Mesendoderm (in vitro differentiated cells): ENCODE measurements at regions not wholly inside any gene's neighbourhood (a gene's known extent, or its start where the extent isn't known, plus 50 kb on each side); places are given as distances from the start of the nearest gene placed in this dataset.

ENCODE experiments used
- DNase-seq: peaks from one replicate; pipeline ENCODE4 v3.0.0; 2013
- H2AK5ac ChIP-seq: 2 replicates; pipeline ENCODE4 v1.6.1; 2013; ENCODE audit warnings: low read length, inconsistent platforms
- H2BK120ac ChIP-seq: 2 replicates; pipeline ENCODE4 v1.6.1; 2013; ENCODE audit warnings: low read depth, mild to moderate bottlenecking, low read length, moderate library complexity, mixed read lengths
- H2BK15ac ChIP-seq: replicated peaks from 2 replicates; pipeline ENCODE4 v1.6.1; 2013; ENCODE audit warnings: low read depth, mild to moderate bottlenecking, moderate library complexity
- H2BK5ac ChIP-seq: 2 replicates; pipeline ENCODE4 v1.6.1; 2013; ENCODE audit warnings: low read length, inconsistent platforms
- H3K18ac ChIP-seq: 2 replicates; pipeline ENCODE4 v1.6.1; 2013; ENCODE audit warnings: mild to moderate bottlenecking, low read length, mixed read lengths
- H3K23ac ChIP-seq: one replicate; pipeline ENCODE4 v1.6.1; 2013; ENCODE audit warnings: low read length
- H3K27ac ChIP-seq: 2 replicates; pipeline ENCODE4 v1.5.1; 2013; ENCODE audit warnings: low read depth, mild to moderate bottlenecking, inconsistent platforms, low read length, moderate library complexity
- H3K27me3 ChIP-seq: 2 replicates; pipeline ENCODE4 v1.6.1; 2013; ENCODE audit warnings: low read length, control low read depth, mild to moderate bottlenecking, inconsistent platforms; ENCODE audit not compliant: insufficient read depth, poor library complexity
- H3K36me3 ChIP-seq: 2 replicates; pipeline ENCODE4 v1.6.1; 2013; ENCODE audit warnings: low read length, inconsistent platforms; ENCODE audit not compliant: control insufficient read depth, insufficient read depth
- H3K4ac ChIP-seq: one replicate; pipeline ENCODE4 v1.6.1; 2013; ENCODE audit warnings: low read depth, mild to moderate bottlenecking, low read length, moderate library complexity
- H3K4me1 ChIP-seq: 2 replicates; pipeline ENCODE4 v1.6.1; 2013; ENCODE audit warnings: low read depth, low read length, inconsistent platforms; ENCODE audit not compliant: control insufficient read depth
- H3K4me2 ChIP-seq: 2 replicates; pipeline ENCODE4 v1.6.1; 2013; ENCODE audit warnings: low read length
- H3K4me3 ChIP-seq: 2 replicates; pipeline ENCODE4 v1.5.1; 2013; ENCODE audit warnings: mild to moderate bottlenecking, low read length
- H3K56ac ChIP-seq: one replicate; pipeline ENCODE4 v1.6.1; 2013; ENCODE audit warnings: low read length
- H3K79me1 ChIP-seq: 2 replicates; pipeline ENCODE4 v1.6.1; 2013; ENCODE audit warnings: low read length, inconsistent platforms
- H3K79me2 ChIP-seq: 2 replicates; pipeline ENCODE4 v1.6.1; 2013; ENCODE audit warnings: mild to moderate bottlenecking, low read length; ENCODE audit not compliant: control insufficient read depth, insufficient read depth
- H3K9ac ChIP-seq: 2 replicates; pipeline ENCODE4 v1.6.1; 2013; ENCODE audit warnings: low read length, inconsistent platforms
- H4K5ac ChIP-seq: one replicate; pipeline ENCODE4 v1.6.1; 2013; ENCODE audit warnings: low read length
- H4K8ac ChIP-seq: one replicate; pipeline ENCODE4 v1.6.1; 2013; ENCODE audit warnings: low read depth, mild to moderate bottlenecking, control low read depth, low read length, moderate library complexity
- WGBS: extraction: QIAGEN DNeasy Blood & Tissue Kit; methylation state at CpG from one replicate; pipeline ENCODE4 v1.1.7; 2013; ENCODE audit warnings: low lambda C conversion rate, missing lambda C conversion rate; ENCODE audit not compliant: insufficient coverage; ENCODE audit errors: extremely low coverage; 5-methylcytosine and 5-hydroxymethylcytosine counted together

DNA sequence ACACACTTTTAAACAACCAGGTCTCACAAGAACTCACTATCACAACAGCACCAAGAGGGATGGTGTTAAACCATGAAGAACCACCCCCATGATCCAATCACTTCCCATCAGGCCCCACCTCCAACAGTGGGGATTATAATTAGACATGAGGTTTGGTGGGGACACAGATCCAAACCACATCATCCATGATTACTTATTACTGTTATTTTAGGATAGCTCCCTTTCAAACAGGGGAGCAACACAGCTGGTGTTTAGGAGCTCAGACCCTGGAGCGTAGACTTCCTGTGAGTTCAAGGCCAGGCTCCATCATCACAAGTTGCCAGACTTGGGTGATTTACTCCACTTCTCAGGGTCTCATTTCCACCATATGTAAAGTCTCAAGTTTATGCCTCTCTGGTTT lies 382.7 kb downstream of the HRH4 start:
- DNase-seq = no peak
- H4K8ac ChIP-seq = no peak overlapping the region
- no peaks in the 10 kb centered on the region for H3K79me2 ChIP-seq
- no peak overlapping the region for H3K9ac ChIP-seq
- no peak overlapping the region for H3K4me2 ChIP-seq
- H3K4me3 ChIP-seq = no peak overlapping the region
- no peak overlapping the region for H3K4ac ChIP-seq
- H2BK5ac ChIP-seq = no peak overlapping the region
- H3K4me1 ChIP-seq = no peaks in the 10 kb centered on the region
- no peak overlapping the region for H4K5ac ChIP-seq
- no peaks in the 10 kb centered on the region for H3K36me3 ChIP-seq
- H3K79me1 ChIP-seq = no peaks in the 10 kb centered on the region
- H2BK120ac ChIP-seq = no peak overlapping the region
- H3K27me3 ChIP-seq = no peaks in the 10 kb centered on the region
- no peak overlapping the region for H3K23ac ChIP-seq
- no CpG with 5 or more reads among the region's 1 CpG for WGBS
- H3K27ac ChIP-seq = no peak overlapping the region
- H2BK15ac ChIP-seq = no peak overlapping the region
- no peak overlapping the region for H3K18ac ChIP-seq
- H3K56ac ChIP-seq = no peak overlapping the region
- H2AK5ac ChIP-seq = no peak overlapping the region

DNA sequence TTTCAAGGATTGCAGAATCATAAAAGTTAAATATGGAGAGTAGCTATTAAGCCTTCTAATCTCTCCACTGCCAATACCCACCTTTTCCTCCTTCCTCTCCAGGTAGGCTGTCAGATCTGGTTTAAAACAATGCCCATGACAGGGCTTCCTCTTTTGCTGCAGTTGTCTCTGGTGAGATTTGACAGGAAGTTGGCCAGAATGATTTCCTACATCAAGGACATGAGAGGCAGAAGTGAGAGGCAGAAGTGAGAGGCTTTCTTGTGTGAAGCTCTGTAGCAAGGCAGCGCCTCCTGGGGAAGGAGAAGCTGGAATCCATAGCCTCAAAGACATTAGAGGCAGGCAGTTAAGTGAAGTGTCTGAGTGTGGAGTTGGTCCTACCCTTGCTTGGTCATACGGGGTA lies 385.7 kb downstream of the HRH4 start:
- no peak overlapping the region for H2AK5ac ChIP-seq
- H2BK15ac ChIP-seq = no peak overlapping the region
- no peaks in the 10 kb centered on the region for H3K4me1 ChIP-seq
- no peak overlapping the region for H2BK120ac ChIP-seq
- H3K56ac ChIP-seq = no peak overlapping the region
- DNase-seq = no peak
- H3K4ac ChIP-seq = no peak overlapping the region
- H4K5ac ChIP-seq = no peak overlapping the region
- no peak overlapping the region for H2BK5ac ChIP-seq
- H4K8ac ChIP-seq = no peak overlapping the region
- H3K27me3 ChIP-seq = no peaks in the 10 kb centered on the region
- H3K4me2 ChIP-seq = no peak overlapping the region
- no peak overlapping the region for H3K27ac ChIP-seq
- WGBS = no CpG with 5 or more reads among the region's 2 CpGs
- H3K18ac ChIP-seq = no peak overlapping the region
- no peaks in the 10 kb centered on the region for H3K79me2 ChIP-seq
- H3K79me1 ChIP-seq = no peaks in the 10 kb centered on the region
- H3K4me3 ChIP-seq = no peak overlapping the region
- no peak overlapping the region for H3K9ac ChIP-seq
- no peak overlapping the region for H3K23ac ChIP-seq
- H3K36me3 ChIP-seq = no peaks in the 10 kb centered on the region

DNA sequence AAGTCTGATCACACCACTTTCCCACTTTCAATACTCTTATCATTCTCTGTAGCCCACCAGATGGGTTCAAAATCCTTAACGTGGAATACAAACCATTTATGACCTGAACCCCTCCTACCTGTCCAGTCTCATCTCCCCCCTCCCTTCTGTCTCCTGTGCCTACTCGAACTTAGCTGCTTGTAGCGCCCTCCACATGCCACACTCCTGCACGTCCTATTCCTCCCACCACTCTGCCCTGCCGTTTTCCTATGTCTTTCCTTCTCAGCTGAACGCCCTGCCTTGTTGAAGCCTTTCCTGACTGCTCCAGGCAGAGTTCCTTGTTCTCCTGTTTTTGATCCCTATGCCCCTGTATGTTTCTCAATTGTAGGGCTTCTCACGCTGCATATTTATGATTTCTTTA lies 390.1 kb downstream of the HRH4 start:
- Histone ChIP-seq H3K79me1 (no peaks in the 10 kb centered on the region), H3K36me3 (no peaks in the 10 kb centered on the region), H3K4ac (no peak overlapping the region), H3K4me3 (no peak overlapping the region), H2AK5ac (no peak overlapping the region), H2BK5ac (no peak overlapping the region), H3K79me2 (no peaks in the 10 kb centered on the region), H3K4me1 (no peaks in the 10 kb centered on the region), H3K23ac (no peak overlapping the region), H3K4me2 (no peak overlapping the region), H2BK15ac (no peak overlapping the region), H4K8ac (no peak overlapping the region), H3K27ac (no peak overlapping the region), H3K56ac (no peak overlapping the region), H3K27me3 (no peaks in the 10 kb centered on the region), H2BK120ac (no peak overlapping the region), H3K18ac (no peak overlapping the region), H4K5ac (no peak overlapping the region), H3K9ac (no peak overlapping the region)
- DNase-seq = no peak
- WGBS = no CpG with 5 or more reads among the region's 7 CpGs

DNA sequence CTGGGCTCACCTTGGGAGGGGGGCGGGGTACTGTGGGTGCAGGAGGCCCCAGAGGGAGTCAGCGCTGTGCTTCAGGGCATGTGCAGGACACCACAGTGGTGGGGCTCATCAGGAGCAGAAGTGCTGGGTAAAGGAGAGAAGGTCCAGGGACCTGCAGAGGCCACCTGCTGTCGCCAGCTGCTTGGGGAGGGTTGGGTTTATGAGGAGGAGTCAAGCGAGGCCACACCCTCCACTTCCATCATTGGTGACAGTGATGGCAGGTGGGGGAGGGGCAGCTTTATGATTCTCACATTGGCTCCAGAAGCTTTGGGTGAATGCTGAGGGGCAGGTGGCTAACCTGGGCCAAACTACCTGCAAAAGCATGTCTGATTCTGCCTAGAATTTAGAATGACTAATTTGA lies 392.6 kb downstream of the HRH4 start:
- no peak overlapping the region for H4K5ac ChIP-seq
- no peaks in the 10 kb centered on the region for H3K27me3 ChIP-seq
- no peaks in the 10 kb centered on the region for H3K79me2 ChIP-seq
- no peak overlapping the region for H2AK5ac ChIP-seq
- no CpG with 5 or more reads among the region's 4 CpGs for WGBS
- H2BK5ac ChIP-seq = no peak overlapping the region
- H3K9ac ChIP-seq = no peak overlapping the region
- no peak overlapping the region for H2BK15ac ChIP-seq
- H3K4ac ChIP-seq = no peak overlapping the region
- no peaks in the 10 kb centered on the region for H3K79me1 ChIP-seq
- H3K4me3 ChIP-seq = no peak overlapping the region
- no peak overlapping the region for H3K23ac ChIP-seq
- H4K8ac ChIP-seq = no peak overlapping the region
- DNase-seq = peak; percentile 10
- no peaks in the 10 kb centered on the region for H3K36me3 ChIP-seq
- H3K4me2 ChIP-seq = no peak overlapping the region
- no peak overlapping the region for H3K18ac ChIP-seq
- no peaks in the 10 kb centered on the region for H3K4me1 ChIP-seq
- no peak overlapping the region for H3K27ac ChIP-seq
- no peak overlapping the region for H3K56ac ChIP-seq
- no peak overlapping the region for H2BK120ac ChIP-seq

DNA sequence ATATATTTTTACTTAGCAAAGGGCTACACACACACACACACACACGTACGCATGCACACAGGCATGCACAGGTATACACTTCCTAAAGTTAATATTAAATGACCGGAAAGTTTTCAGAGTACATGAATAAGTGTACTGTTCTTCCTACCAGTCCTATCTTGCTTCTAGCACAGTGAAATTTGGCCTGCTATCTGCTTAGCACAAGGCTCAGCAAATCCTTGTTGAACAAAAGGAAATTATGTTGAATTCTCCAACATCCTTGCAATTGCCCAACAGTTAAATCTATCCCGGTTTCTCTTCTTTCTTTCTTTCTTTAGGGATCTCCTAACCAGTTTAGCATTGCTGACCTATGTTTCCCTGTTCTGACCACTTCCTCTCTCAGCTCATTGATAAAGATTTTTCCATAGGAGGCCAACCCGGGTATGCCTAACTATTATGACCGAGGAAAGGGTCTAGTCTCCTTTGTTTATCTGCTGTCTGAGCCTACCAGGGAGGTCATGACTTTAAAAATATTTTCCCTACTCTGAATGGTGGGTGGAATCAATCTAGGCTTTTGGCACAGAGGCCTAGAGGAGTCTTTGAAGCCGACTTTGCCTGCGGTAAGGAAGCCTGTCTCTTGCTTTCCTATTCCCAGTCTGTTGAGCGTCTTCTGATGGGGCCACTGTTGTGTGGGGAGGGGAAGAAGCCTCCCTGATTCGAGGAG lies 400.7 kb downstream of the HRH4 start:
- no peak overlapping the region for H3K4me3 ChIP-seq
- no peak overlapping the region for H2BK15ac ChIP-seq
- H3K27ac ChIP-seq = no peak overlapping the region
- H3K27me3 ChIP-seq = no peaks in the 10 kb centered on the region
- H3K4me1 ChIP-seq = peaks cover 1% of the 10 kb centered on the region
- no peak overlapping the region for H3K56ac ChIP-seq
- H2BK120ac ChIP-seq = no peak overlapping the region
- no peak overlapping the region for H3K4me2 ChIP-seq
- no peak overlapping the region for H3K23ac ChIP-seq
- no peak overlapping the region for H3K18ac ChIP-seq
- no peaks in the 10 kb centered on the region for H3K79me2 ChIP-seq
- H2AK5ac ChIP-seq = no peak overlapping the region
- H2BK5ac ChIP-seq = no peak overlapping the region
- H3K4ac ChIP-seq = no peak overlapping the region
- no peak overlapping the region for H4K5ac ChIP-seq
- H3K9ac ChIP-seq = no peak overlapping the region
- H3K36me3 ChIP-seq = no peaks in the 10 kb centered on the region
- no CpG with 5 or more reads among the region's 10 CpGs for WGBS
- H4K8ac ChIP-seq = no peak overlapping the region
- no peaks in the 10 kb centered on the region for H3K79me1 ChIP-seq
- no peak for DNase-seq

DNA sequence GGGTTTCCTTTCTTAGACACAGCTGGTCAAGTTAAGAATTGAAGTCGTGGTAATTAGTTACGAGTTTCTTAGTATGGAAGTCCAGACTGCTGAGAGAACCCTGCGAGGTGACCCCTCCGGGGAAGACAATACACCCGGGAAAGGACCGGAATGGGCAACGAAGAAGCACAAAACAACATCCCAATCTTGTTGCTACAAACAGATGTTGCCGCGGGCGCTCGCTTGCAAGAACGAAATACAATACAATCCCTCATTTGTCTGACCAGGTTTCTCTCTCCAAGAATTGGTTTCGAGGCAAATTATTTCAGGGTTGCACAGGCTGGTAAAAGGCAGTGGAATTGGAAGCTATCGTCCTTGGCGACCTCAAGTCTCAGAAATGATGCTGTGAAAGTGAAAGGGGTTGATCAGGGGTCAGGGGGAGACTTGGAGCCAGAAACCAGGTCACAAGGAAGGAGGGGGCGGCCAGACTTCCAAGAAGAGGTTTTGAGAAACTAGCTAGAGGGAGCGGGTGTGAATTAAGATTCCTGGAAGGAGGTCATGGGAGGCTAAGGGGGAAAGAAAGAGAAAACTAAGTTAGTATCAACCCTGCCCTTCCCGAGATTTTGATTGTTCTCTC lies 401.9 kb downstream of the HRH4 start:
- H3K4me2 ChIP-seq = no peak overlapping the region
- peak; percentile 25 for DNase-seq
- H4K5ac ChIP-seq = no peak overlapping the region
- H4K8ac ChIP-seq = no peak overlapping the region
- H3K4ac ChIP-seq = no peak overlapping the region
- H3K36me3 ChIP-seq = no peaks in the 10 kb centered on the region
- no peaks in the 10 kb centered on the region for H3K79me1 ChIP-seq
- no peak overlapping the region for H2BK5ac ChIP-seq
- no peaks in the 10 kb centered on the region for H3K27me3 ChIP-seq
- no peak overlapping the region for H2BK120ac ChIP-seq
- no peak overlapping the region for H2AK5ac ChIP-seq
- no peak overlapping the region for H3K18ac ChIP-seq
- H3K27ac ChIP-seq = no peak overlapping the region
- H3K56ac ChIP-seq = no peak overlapping the region
- H2BK15ac ChIP-seq = no peak overlapping the region
- no peak overlapping the region for H3K9ac ChIP-seq
- H3K23ac ChIP-seq = no peak overlapping the region
- no peak overlapping the region for H3K4me3 ChIP-seq
- H3K4me1 ChIP-seq = peaks cover 1% of the 10 kb centered on the region
- WGBS = no CpG with 5 or more reads among the region's 18 CpGs
- no peaks in the 10 kb centered on the region for H3K79me2 ChIP-seq
